HG03439 (cell line): ENCODE measurements at regions not wholly inside any gene's neighbourhood (a gene's known extent, or its start where the extent isn't known, plus 50 kb on each side); places are given as distances from the start of the nearest gene placed in this dataset.

Source experiments
- ATAC-seq: cut with Tn5 transposase; IDR thresholded peaks from one replicate; pipeline ENCODE4 v1.9.1; 2021; ENCODE audit warnings: mild to moderate bottlenecking, moderate library complexity; ENCODE audit not compliant: unreplicated experiment

- ATAC-seq, result no peak
Measured at GRCh38 chr6:44062771-44063560, 64.3 kb downstream of the MRPL14 start.

GRCh38 chr6:44062105-44062770 lies 65.0 kb downstream of the MRPL14 start:
- ATAC-seq, result no peak

- no peak for ATAC-seq
Measured at GRCh38 chr6:44061375-44062104, 65.7 kb downstream of the MRPL14 start.

- ATAC-seq, result no peak
Measured at GRCh38 chr6:44060612-44061374, 66.5 kb downstream of the MRPL14 start.

- no peak for ATAC-seq
Measured at GRCh38 chr6:44059359-44060346, 67.6 kb downstream of the MRPL14 start.

- ATAC-seq, result no peak
Measured at GRCh38 chr6:44058617-44059358, 68.5 kb downstream of the MRPL14 start.

- no peak for ATAC-seq
Measured at GRCh38 chr6:44057931-44058616, 69.2 kb downstream of the MRPL14 start.

- no peak for ATAC-seq
Measured at GRCh38 chr6:44057238-44057930, 69.9 kb downstream of the MRPL14 start.

GRCh38 chr6:44056392-44057237 lies 70.6 kb downstream of the MRPL14 start:
- ATAC-seq, result no peak

- ATAC-seq, result no peak
Measured at GRCh38 chr6:44054721-44055559, 72.3 kb downstream of the MRPL14 start.

- ATAC-seq, result no peak
Measured at GRCh38 chr6:44053760-44054556, 73.3 kb downstream of the MRPL14 start.

GRCh38 chr6:44053106-44053756 lies 74.0 kb downstream of the MRPL14 start:
- no peak for ATAC-seq

GRCh38 chr6:44052419-44053023 lies 74.7 kb downstream of the MRPL14 start:
- ATAC-seq, result no peak

GRCh38 chr6:44051515-44051914 lies 75.7 kb downstream of the MRPL14 start:
- no peak for ATAC-seq
